ENCODE measurements at regions not wholly inside any gene's neighbourhood (a gene's known extent, or its start where the extent isn't known, plus 50 kb on each side); places are given as distances from the start of the nearest gene placed in this dataset.

GRCh38 chr1:29429656-29430055, 193.3 kb downstream of the PTPRU start:
- DNase-seq (ENCODE audit: low read depth, low spot score): no peak
- WGBS (ENCODE audit: insufficient coverage, insufficient read length): no CpG with 5 or more reads among the region's 2 CpGs

GRCh38 chr1:29428997-29429396, 192.7 kb downstream of the PTPRU start:
- Histone ChIP-seq H3K27me3 (ENCODE audit: control insufficient read depth, insufficient read depth, low read length) (no peaks in the 10 kb centered on the region), H3K4me3 (ENCODE audit: low read length) (no peak overlapping the region), H3K27ac (ENCODE audit: low read length) (no peak overlapping the region), H3K36me3 (ENCODE audit: control insufficient read depth, insufficient read depth, low read length) (no peaks in the 10 kb centered on the region), H3K9me3 (ENCODE audit: control insufficient read depth, insufficient read depth, low read length) (no peaks in the 10 kb centered on the region), H3K4me1 (ENCODE audit: control insufficient read depth, insufficient read depth, low read length) (no peaks in the 10 kb centered on the region)
- DNase-seq (ENCODE audit: low read depth, low spot score): no peak
- no CpG with 5 or more reads among the region's 4 CpGs for WGBS (ENCODE audit: insufficient coverage, insufficient read length)

More at GRCh38 chr1:29429656-29430055, 193.3 kb downstream of the PTPRU start:
- no peaks in the 10 kb centered on the region for H3K36me3 ChIP-seq (ENCODE audit: control insufficient read depth, insufficient read depth, low read length)
- no peaks in the 10 kb centered on the region for H3K27me3 ChIP-seq (ENCODE audit: control insufficient read depth, insufficient read depth, low read length)
- H3K9me3 ChIP-seq (ENCODE audit: control insufficient read depth, insufficient read depth, low read length): no peaks in the 10 kb centered on the region
- no peaks in the 10 kb centered on the region for H3K4me1 ChIP-seq (ENCODE audit: control insufficient read depth, insufficient read depth, low read length)
- H3K4me3 ChIP-seq (ENCODE audit: low read length): no peak overlapping the region
- no peak overlapping the region for H3K27ac ChIP-seq (ENCODE audit: low read length)

- no CpG with 5 or more reads among the region's 4 CpGs for WGBS (ENCODE audit: insufficient coverage, insufficient read length)
- Histone ChIP-seq H3K27me3 (ENCODE audit: control insufficient read depth, insufficient read depth, low read length) (no peaks in the 10 kb centered on the region), H3K4me1 (ENCODE audit: control insufficient read depth, insufficient read depth, low read length) (0 out of 2 replicates have a peak, but pooled peaks cover 1% of the 10 kb centered on the region), H3K9me3 (ENCODE audit: control insufficient read depth, insufficient read depth, low read length) (no peaks in the 10 kb centered on the region), H3K27ac (ENCODE audit: low read length) (no peak overlapping the region), H3K4me3 (ENCODE audit: low read length) (no peak overlapping the region), H3K36me3 (ENCODE audit: control insufficient read depth, insufficient read depth, low read length) (no peaks in the 10 kb centered on the region)
- DNase-seq (ENCODE audit: low read depth, low spot score): no peak
Observed at GRCh38 chr1:29428280-29428615, 191.9 kb downstream of the PTPRU start.

- Histone ChIP-seq H3K4me3 (ENCODE audit: low read length) (no peak overlapping the region), H3K9me3 (ENCODE audit: control insufficient read depth, insufficient read depth, low read length) (no peaks in the 10 kb centered on the region), H3K27ac (ENCODE audit: low read length) (no peak overlapping the region), H3K27me3 (ENCODE audit: control insufficient read depth, insufficient read depth, low read length) (no peaks in the 10 kb centered on the region), H3K36me3 (ENCODE audit: control insufficient read depth, insufficient read depth, low read length) (no peaks in the 10 kb centered on the region), H3K4me1 (ENCODE audit: control insufficient read depth, insufficient read depth, low read length) (0 out of 2 replicates have a peak, but pooled peaks cover 1% of the 10 kb centered on the region)
- no CpG with 5 or more reads among the region's 3 CpGs for WGBS (ENCODE audit: insufficient coverage, insufficient read length)
- DNase-seq (ENCODE audit: low read depth, low spot score): no peak
Observed at GRCh38 chr1:29427614-29428279, 191.4 kb downstream of the PTPRU start.

GRCh38 chr1:29426701-29427279, 190.5 kb downstream of the PTPRU start:
- Histone ChIP-seq H3K4me3 (ENCODE audit: low read length) (no peak overlapping the region), H3K27me3 (ENCODE audit: control insufficient read depth, insufficient read depth, low read length) (no peaks in the 10 kb centered on the region), H3K36me3 (ENCODE audit: control insufficient read depth, insufficient read depth, low read length) (no peaks in the 10 kb centered on the region), H3K9me3 (ENCODE audit: control insufficient read depth, insufficient read depth, low read length) (no peaks in the 10 kb centered on the region), H3K4me1 (ENCODE audit: control insufficient read depth, insufficient read depth, low read length) (0 out of 2 replicates have a peak, but pooled peaks cover 1% of the 10 kb centered on the region), H3K27ac (ENCODE audit: low read length) (no peak overlapping the region)
- WGBS (ENCODE audit: insufficient coverage, insufficient read length): no CpG with 5 or more reads among the region's 7 CpGs
- DNase-seq (ENCODE audit: low read depth, low spot score): no peak

GRCh38 chr1:29425631-29426030, 189.3 kb downstream of the PTPRU start:
- H3K27ac ChIP-seq (ENCODE audit: low read length): no peak overlapping the region
- no peak overlapping the region for H3K4me3 ChIP-seq (ENCODE audit: low read length)
- H3K4me1 ChIP-seq (ENCODE audit: control insufficient read depth, insufficient read depth, low read length): 0 out of 2 replicates have a peak, but pooled peaks cover 1% of the 10 kb centered on the region
- no CpG with 5 or more reads among the region's 2 CpGs for WGBS (ENCODE audit: insufficient coverage, insufficient read length)
- no peaks in the 10 kb centered on the region for H3K36me3 ChIP-seq (ENCODE audit: control insufficient read depth, insufficient read depth, low read length)
- no peaks in the 10 kb centered on the region for H3K9me3 ChIP-seq (ENCODE audit: control insufficient read depth, insufficient read depth, low read length)
- H3K27me3 ChIP-seq (ENCODE audit: control insufficient read depth, insufficient read depth, low read length): no peaks in the 10 kb centered on the region
- no peak for DNase-seq (ENCODE audit: low read depth, low spot score)

GRCh38 chr1:29424266-29424665, 187.9 kb downstream of the PTPRU start:
- no CpG with 5 or more reads among the region's 2 CpGs for WGBS (ENCODE audit: insufficient coverage, insufficient read length)
- H3K27me3 ChIP-seq (ENCODE audit: control insufficient read depth, insufficient read depth, low read length): no peaks in the 10 kb centered on the region
- H3K4me1 ChIP-seq (ENCODE audit: control insufficient read depth, insufficient read depth, low read length): 0 out of 2 replicates have a peak, but pooled peaks cover 1% of the 10 kb centered on the region
- no peak for DNase-seq (ENCODE audit: low read depth, low spot score)
- no peaks in the 10 kb centered on the region for H3K9me3 ChIP-seq (ENCODE audit: control insufficient read depth, insufficient read depth, low read length)
- H3K36me3 ChIP-seq (ENCODE audit: control insufficient read depth, insufficient read depth, low read length): no peaks in the 10 kb centered on the region
- no peak overlapping the region for H3K27ac ChIP-seq (ENCODE audit: low read length)
- no peak overlapping the region for H3K4me3 ChIP-seq (ENCODE audit: low read length)

- Histone ChIP-seq H3K27ac (ENCODE audit: low read length) (no peak overlapping the region), H3K9me3 (ENCODE audit: control insufficient read depth, insufficient read depth, low read length) (no peaks in the 10 kb centered on the region), H3K36me3 (ENCODE audit: control insufficient read depth, insufficient read depth, low read length) (no peaks in the 10 kb centered on the region), H3K27me3 (ENCODE audit: control insufficient read depth, insufficient read depth, low read length) (no peaks in the 10 kb centered on the region), H3K4me1 (ENCODE audit: control insufficient read depth, insufficient read depth, low read length) (0 out of 2 replicates have a peak, but pooled peaks cover 1% of the 10 kb centered on the region), H3K4me3 (ENCODE audit: low read length) (no peak overlapping the region)
- WGBS (ENCODE audit: insufficient coverage, insufficient read length): 100% methylated on average over 1 of the region's 2 CpGs
- no peak for DNase-seq (ENCODE audit: low read depth, low spot score)
Observed at GRCh38 chr1:29420202-29420601, 183.9 kb downstream of the PTPRU start.

- H3K9me3 ChIP-seq (ENCODE audit: control insufficient read depth, insufficient read depth, low read length): no peaks in the 10 kb centered on the region
- no peak overlapping the region for H3K27ac ChIP-seq (ENCODE audit: low read length)
- no peaks in the 10 kb centered on the region for H3K36me3 ChIP-seq (ENCODE audit: control insufficient read depth, insufficient read depth, low read length)
- peaks cover 2% of the 10 kb centered on the region; the same call in 1 of the 2 replicates for H3K4me1 ChIP-seq (ENCODE audit: control insufficient read depth, insufficient read depth, low read length)
- no CpG with 5 or more reads among the region's 5 CpGs for WGBS (ENCODE audit: insufficient coverage, insufficient read length)
- no peak overlapping the region for H3K4me3 ChIP-seq (ENCODE audit: low read length)
- no peak for DNase-seq (ENCODE audit: low read depth, low spot score)
- H3K27me3 ChIP-seq (ENCODE audit: control insufficient read depth, insufficient read depth, low read length): no peaks in the 10 kb centered on the region
Observed at GRCh38 chr1:29417971-29418370, 181.6 kb downstream of the PTPRU start.

- no CpG with 5 or more reads among the region's 14 CpGs for whole genome bisulfite sequencing (ENCODE audit: insufficient coverage, insufficient read length)
- Histone ChIP-seq H3K4me3 (ENCODE audit: low read length) (no peak overlapping the region), H3K27ac (ENCODE audit: low read length) (no peak overlapping the region), H3K9me3 (ENCODE audit: control insufficient read depth, insufficient read depth, low read length) (no peaks in the 10 kb centered on the region), H3K4me1 (ENCODE audit: control insufficient read depth, insufficient read depth, low read length) (peaks cover 2% of the 10 kb centered on the region; the same call in 1 of the 2 replicates), H3K27me3 (ENCODE audit: control insufficient read depth, insufficient read depth, low read length) (no peaks in the 10 kb centered on the region), H3K36me3 (ENCODE audit: control insufficient read depth, insufficient read depth, low read length) (no peaks in the 10 kb centered on the region)
- no peak for DNase-seq (ENCODE audit: low read depth, low spot score)
Observed at GRCh38 chr1:29417147-29417858, 181.0 kb downstream of the PTPRU start.
